ENCODE measurements at regions not wholly inside any gene's neighbourhood (a gene's known extent, or its start where the extent isn't known, plus 50 kb on each side); places are given as distances from the start of the nearest gene placed in this dataset.
"Not testable (repeated sequence)": the region's sequence is repeated elsewhere in the genome, so short reads cannot be mapped to it uniquely, and the experiment has no call there.

DNA sequence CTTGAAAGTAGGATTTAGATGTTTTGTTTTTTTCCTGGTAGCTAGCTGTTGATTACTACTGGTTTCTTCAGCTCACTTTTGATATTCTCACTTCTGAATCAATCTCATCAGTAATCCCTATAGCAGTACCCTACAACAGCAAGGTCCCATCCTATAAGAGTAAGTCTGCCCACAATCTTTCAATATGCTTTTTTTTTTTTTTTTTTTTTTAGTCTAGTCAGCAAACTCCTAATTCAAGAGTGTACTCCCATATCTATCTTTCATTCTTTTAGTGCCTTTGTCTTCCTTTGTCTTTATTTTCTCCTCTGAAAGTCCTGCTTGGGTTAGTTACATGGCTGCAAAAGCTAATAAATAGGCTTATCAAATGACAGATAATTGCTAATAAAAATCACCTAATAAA lies 362.4 kb upstream of the RIOK2 start:
- no peak for DNase-seq

DNA sequence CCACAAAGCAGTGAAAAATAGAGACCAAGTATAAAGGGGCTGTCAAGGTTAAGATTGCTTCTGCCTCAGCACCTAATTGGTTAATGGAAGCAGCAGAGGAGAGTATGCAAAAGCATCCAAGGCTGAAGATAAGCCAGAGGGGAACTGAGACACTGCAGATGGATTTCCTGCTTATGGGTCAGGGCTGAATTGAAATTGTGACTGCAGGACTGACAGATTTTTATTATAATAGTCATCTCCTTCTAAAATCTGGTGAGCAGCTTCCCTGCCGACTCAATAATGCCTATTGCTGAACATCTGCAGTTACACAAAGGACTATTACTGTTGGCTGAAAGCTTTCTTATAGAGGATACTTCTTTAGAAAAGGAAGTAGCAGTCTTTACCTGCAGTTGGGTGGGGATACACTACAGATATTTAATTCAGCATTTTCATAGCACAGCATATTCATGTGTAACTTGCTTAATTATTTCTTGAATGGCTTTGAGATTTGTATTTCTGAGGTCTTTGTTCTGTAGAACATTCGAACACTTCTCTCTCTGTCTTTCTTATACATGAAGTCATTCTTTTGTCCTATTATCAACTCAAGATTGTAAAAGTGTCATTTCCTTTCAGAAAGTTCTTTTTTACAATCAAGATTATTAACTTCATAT lies 363.0 kb upstream of the RIOK2 start:
- no peak for DNase-seq

DNA sequence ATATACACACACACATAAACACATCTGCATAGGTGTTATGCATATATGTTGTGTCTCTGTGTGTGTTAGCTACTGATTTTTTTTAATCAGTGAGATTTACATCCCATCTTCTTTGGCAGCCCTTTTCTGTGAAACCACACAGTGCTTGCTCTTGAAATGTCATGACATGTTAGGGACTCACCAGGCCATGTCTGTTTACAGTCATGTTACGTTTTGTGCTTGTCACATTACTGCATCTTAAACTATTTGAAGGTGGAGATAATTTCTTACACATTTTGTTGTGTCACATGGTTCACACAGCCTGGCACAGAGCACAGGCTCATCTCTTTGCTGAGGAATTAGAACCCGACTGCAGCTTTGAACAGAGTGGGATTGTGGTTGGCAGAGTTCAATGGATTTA lies 364.4 kb upstream of the RIOK2 start:
- no peak for DNase-seq

DNA sequence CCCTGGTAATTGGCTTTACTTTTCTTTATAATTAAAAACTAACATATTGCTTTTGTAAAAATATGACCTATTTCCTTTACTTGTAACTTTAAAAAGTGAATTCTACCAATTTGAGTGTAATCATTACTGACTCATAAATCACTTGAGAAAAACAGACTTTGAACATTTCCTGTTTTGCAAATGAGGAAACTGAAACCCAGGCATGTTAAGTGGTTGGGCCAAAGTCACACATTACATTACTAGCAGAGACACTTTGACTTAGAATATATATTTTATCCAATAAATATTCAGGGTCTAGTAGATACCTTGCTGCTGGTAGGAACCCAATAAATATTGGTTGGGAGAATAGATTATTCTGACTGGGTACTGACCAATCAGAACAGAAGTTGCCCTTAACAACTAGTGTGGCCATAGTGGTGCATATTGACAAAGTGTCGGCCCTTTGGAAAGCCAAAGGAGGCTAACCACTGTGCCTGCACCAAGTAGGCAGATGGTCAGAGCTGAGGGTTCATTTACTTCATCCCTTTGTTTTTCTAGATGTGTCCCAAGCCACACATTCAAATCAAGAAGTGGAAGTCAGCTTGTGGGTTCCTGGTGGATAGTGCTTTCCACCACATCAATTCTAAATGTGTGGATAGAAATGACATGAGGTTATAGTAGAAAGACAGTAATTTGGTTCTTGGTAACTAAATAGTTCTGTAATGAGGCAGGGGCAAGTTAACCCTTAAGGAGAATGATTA lies 365.1 kb upstream of the RIOK2 start:
- DNase-seq = no peak

DNA sequence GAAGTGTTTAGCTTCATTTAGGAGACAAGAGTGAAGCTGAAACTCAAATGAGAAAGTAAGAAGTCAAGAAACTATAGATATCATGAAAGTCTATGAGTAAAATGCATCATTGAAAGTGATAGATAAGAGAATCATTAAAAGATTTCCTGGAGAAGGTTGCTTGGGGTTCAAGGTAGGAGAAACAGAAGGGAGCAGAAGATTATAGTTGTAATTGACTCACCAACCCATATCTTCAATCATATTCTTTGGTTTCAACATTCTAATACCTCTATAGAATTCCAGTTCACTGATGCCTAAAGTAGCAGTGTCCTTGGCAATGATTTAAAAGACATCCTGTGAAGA lies 365.7 kb upstream of the RIOK2 start:
- DNase-seq = no peak

DNA sequence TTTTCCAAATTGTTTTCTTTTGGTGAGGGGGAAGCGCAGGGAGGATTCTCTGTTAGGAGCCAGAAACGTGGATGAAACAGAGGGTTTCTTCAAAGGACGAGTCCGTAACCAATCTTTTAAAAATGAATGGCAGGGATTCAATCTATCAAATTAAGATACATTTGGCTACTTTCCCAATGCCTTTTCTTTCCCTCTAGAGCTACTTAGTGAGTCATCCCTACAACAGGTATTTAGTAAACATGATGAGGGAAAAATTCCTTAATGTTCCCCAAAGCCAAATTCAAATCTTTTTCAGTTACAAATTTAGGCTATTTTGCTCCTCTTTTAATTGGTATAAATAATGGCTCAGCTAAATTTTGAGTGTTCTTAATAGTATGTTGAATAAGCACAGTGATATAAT lies 366.4 kb upstream of the RIOK2 start:
- DNase-seq = no peak

DNA sequence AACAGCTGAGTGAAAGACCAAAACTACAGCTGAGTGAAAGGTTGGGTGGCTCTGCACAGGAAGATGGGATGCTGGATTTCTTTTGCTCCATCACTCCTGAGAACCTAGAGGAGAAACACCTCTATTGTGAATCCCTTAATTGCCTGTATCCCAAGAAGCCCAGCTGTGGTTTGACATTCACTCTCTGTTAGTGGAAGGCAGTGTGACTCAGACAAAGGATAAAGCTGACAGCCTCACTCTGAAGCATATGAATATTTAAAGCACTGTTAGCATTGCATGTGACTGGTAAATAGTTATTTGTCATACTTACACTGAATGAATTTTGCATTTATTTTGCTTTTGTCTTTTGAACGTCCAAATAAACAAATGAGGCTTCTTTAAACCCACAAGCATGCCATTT lies 367.1 kb upstream of the RIOK2 start:
- no peak for DNase-seq

DNA sequence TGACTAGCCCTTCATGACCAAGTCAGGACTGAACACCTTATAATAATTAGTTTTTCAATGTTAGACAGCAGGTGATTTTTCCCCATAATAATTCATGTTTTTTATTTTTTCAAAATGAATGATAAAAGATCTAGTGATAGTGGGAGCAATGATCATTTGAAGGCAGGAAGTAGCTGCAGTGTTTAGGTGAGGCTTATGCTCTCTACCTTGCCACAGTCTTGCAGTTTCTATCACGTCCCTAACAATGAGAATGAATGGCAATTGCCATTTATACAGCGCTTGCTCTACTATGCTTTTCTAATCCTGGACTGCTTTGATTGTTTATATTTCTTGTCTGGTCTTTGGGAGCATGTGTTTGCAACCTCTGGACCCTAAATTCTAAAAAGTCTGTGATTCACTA lies 367.8 kb upstream of the RIOK2 start:
- no peak for DNase-seq

DNA sequence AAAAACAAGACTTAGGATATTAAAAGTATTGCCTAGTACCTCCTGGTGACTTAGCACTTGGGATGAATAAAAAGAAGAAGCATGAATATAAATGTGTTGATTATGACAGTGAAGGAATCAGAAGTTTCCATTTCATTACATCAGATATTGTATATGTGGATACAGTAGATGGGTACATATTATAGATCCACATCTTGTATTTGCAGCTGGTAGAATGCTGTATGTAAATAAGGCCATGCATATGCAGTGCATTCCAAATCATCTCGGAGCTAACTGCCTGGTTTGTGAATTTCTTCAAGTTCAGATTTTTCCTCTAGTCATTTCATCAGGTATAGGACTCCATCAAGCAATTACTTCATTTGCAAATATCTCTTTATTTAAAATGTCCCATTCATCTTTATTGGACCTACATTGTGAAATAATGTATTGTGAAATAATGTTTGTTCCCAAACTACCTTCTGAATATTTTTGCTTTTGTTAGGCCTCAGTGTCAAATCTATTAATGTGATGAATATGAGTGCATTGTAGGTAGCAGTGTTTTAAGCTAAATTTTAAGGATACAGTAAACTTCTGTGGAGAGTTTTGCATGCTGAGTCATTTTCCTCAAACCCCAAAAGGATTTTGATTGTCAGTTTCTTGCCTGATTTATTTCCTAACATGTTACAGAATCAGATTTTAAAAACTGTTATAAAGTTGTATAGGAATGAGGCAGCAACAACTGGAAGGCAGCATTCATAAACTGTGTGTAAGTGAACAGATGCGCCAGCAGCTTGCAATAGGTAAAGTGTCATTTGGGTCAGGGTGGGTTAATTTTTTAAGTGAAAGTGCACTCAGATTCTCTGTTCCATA lies 370.8 kb upstream of the RIOK2 start:
- no peak for DNase-seq

DNA sequence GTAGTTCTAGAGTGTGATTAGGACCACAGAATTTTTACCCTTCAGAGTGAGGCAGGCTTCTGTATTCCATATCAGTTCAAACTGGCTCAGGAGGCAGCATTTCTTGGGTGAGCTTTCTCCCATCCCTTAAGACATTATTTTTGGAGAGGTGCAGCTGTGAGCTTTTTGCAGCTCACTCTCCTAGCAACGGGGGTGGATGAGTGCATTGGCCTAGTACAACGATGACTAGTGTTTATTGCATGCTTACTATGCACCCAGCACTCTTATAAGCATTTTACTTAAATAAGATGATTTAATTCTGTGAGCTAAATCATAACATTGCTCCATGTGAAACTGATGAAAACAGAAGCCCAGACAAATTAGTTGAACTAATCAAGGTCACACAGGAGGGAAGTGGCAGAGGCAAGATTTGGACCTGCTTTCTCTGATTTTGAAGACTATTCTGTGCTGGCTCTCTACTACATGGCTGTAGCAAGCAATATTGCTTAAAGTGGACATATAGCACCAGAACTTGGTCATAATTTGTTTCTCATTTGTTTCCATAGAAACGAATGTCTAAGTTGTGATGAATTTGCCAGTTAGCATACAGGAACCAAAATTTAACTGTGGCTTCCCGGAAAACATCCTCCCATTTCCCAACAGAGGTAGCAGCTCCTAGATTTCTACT lies 372.1 kb upstream of the RIOK2 start:
- no peak for DNase-seq

DNA sequence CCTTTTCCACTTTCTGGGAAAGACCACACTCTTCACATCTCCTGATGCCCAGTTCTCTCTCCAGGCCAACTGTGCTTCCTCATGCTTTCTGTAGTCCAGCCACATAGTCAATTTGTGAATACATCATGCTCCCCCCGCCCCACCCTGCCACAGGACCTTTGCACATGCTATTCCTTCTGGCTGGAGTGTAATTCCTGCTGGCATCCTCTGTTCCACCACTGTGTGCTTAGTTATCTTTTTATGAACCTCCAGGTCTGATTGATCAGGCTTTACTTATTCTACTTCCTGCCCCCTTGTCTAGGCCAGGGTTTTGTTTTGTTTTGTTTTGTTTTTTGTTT lies 372.6 kb upstream of the RIOK2 start:
- no peak for DNase-seq

DNA sequence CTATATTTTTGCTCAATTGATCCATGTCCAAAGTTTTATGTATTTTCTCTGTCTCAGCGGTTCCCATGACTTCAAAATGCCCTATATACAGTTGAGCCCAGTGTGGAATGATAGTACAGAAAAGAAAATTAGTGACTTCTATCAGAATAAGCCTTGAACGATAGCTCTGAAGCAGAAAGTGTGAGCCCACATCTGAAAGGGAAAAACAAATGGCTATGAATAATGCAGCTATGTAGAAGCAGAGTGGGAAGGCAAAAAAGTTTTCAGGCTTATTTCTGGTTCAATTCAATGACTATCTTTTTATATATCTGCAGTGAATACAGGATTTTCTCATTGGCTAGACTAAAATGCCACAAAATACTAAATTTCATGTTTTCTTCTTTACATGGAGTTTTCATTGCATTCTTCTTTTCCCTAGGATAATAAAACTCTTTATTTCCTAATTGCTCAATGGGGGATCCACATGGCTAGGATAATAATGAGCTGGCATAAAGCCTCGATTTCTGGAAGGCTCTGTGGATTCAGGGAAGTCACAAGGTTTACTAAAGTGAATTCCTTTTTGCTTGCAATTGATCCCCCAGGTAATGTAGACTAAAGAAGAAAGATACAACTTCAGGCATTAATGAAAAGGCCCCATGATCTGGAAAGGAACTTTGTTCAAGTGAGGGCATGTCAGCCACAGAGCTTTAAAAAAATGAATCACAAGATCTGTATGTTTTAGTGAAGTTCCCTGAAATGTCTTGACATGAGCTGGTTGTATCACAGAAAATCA lies 377.0 kb upstream of the RIOK2 start:
- DNase-seq = no peak

DNA sequence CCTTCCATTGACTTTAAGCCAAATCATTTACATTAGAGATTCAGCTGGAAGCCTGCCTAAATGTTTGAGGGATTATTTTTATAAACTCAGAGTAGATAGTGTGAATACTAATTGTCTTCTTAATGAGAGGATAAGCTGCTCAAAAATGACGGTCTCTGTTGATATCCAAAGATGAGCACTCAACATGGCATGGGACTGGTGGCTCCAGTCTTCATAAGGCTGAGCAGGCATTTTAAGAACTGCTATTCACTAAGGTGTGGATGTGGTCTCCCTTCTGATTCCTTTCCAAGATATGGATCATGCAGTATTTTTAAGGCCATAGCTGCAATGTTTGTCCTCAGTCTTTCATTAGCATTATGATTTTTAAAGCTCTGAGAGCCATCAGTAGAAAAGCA lies 377.5 kb upstream of the RIOK2 start:
- no peak for DNase-seq

DNA sequence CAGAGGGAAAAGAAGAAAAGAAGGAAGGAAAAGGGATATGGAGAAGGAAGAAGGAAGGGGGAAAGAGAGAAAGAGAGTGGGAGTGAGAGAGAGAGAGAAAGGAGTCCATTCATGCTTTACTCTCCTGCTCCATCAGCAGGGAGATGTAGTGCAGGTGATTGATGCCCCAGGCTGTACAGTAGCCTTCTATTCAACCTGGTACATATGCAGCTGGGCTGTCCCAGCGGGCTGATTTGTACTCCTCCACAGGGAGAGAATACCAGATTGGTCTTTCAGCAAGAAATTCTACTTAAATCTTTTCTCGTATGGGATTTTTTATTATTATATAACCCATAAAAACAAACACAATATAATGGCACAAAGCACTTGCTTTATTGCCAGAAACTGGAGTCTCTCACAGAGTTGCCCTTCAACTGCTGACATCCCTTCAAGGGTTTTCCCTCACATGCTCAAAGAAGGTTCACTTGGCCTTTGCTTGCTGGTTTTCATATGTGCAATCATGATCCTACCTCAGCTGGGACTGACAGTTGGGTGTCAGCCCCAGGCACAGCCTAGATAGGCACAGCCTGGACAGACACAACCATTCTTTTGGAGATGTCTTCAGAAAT lies 380.1 kb upstream of the RIOK2 start:
- DNase-seq = no peak

DNA sequence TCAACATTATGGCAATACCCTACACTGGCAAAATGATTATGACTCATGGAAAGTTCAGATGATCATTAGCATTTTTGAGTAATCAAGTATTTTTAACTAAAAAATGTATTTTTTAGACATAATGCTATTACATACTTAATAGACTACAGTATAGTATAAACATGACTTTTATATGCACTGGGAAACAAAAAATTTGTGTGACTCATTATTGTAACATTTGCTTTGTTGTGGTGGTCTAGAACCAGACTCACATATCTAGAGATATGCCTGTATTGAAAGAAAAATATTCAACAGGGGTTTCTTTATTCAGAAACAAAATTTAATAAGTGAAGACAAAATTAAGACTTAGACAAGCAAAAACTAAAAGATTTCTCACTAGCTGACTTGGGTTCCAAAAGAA lies 385.3 kb upstream of the RIOK2 start:
- no peak for DNase-seq

DNA sequence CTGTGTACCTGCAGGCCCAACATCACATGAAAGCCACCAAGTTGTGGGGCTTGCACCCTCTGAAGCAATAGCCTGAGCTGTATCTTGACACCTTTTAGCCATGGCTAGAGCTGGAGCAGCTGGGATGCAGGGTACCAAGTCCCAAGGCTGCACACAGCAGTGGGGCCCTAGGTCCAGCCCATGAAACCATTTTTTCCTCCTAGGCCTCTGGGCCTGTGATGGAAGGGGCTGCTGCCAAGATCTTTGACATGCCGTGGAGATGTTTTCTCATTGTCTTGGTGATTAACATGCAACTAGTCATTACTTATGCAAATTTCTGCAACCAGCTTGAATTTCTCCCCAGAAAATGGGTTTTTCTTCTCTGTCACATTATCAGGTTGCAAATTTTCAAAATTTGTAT lies 387.2 kb upstream of the RIOK2 start:
- DNase-seq = no peak

DNA sequence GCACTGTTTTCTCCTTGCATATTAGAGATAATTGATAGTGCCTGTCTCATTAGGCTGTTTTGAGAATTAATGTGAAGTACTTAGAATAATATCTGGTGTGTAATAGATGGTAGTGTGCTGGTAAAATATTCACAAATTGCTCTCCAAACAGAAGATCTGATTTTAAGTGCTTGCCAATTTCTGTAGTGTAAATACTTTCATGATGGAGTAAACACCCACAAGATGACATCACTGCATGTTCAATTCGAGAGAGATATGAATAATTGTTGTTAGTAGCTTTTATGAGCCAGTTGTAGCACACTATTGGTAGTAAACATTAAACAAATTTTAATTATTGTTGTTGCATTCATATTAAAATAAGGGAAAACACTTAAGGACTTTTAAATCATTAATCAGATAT lies 392.3 kb upstream of the RIOK2 start:
- DNase-seq = no peak

DNA sequence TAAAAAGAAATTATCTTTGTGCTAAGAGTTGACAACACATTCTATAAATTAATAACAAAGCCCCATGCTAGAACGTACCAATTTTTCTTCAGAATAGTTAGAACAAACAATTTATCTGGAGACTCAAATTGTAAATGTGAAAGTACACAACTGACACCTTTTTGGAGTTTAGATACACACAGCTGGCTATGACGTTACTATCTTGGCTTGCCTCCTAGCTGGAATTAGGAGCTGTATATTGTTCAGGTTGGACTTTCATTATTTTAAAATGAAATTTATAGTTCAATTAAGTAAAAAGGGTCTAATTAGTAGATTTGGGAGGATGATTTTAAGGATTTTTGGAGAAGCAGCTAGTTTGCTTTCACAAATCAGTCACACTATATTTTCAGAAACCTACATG lies 393.9 kb upstream of the RIOK2 start:
- no peak for DNase-seq

DNA sequence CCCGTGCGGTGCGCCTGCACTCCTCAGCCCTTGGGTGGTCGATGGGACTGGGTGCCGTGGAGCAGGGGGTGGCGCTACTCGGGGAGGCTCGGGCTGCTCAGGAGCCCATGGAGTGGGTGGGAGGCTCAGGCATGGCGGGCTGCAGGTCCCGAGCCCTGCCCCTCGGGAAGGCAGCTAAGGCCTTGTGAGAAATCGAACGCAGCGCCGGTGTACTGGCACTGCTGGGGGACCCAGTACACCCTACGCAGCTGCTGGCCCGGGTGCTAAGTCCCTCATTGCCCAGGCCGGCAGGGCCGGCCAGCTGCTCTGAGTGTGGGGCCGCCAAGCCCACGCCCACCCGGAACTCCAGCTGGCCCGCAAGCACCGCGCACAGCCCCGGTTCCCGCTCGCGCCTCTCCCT lies 396.9 kb upstream of the RIOK2 start:
- not testable (repeated sequence) for DNase-seq

DNA sequence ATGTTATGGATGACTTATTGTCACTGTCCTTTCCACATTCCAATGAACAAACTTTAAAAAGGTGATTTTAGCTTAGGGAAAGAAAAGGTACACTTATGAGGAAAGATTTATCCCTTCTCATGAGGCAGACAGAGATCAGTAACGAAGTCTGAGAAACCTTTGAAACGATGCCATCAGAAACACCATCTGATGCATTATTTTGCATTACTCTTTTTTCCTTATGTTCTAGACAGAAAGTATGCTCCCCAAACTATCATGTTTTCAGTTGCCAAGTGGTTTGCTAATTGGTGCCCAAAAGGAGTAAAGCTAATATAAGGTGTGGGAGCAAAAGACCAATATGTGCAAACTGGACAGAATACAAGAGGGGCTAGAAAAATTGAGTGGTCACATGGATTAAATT lies 397.7 kb upstream of the RIOK2 start:
- no peak for DNase-seq

DNA sequence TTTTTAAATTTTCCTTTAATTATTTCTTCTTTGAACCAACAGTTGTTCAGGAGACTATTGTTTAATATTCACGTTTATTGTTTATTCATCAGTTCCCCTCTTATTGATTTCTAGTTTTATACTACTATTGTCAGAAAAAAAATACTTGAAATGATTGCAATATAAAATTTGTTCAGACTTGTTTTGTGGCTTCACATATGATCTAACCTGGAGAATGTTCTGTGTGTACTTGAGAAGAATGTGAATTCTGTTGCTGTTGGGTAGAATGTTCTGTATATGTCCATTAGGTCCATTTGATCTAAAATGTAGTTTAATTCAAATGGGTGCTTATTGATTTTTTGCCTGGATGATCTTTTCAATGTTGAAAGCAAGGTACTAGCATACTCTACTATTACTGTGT lies 408.7 kb upstream of the RIOK2 start:
- no peak for DNase-seq

DNA sequence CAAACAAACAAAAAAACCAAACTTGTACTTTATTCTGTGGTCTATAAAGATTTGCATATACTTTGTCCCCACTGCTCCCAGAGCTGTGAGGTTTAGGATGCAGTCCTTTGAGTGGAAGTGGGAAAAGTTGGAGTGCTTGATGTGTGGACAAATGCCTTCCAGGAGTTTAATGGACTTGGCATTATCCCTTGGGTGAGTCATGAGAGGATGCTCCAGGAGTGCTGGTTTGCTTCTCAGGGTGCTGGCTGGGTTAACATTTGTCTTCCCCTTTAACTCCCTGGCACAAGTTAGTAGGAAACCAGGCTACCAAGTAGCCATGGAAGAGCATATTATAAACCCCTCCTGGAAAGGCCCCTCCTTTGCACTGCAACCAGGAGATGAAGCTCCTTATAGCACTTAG lies 417.4 kb upstream of the RIOK2 start:
- no peak for DNase-seq

DNA sequence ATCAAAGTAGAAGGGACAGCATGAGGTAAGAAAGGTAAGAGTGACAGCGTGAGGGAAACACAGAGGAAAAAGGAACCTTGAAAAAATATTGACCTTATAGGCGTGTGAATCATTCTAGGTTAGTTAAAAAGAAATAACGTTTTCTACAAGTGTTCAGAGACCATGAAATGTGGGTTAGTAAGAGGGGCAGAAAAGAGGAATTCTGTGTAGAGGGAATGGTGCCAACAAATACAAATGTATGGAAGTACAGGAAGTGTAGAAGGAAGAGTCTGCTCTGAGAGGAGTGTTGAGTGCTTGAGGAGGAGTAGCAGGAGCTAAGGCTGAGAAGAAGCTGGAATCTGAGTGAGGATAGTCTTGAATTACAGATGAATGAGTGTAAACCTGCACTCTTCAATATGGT lies 418.6 kb upstream of the RIOK2 start:
- DNase-seq = no peak

All from activated CD4-positive, alpha-beta T cell treated with anti-CD3 and anti-CD28 coated beads, Interleukin-2, amount 50 U/mL, for 48 hours (primary cell).